Coronary artery (tissue), 2 donors: ENCODE measurements at regions not wholly inside any gene's neighbourhood (a gene's known extent, or its start where the extent isn't known, plus 50 kb on each side); places are given as distances from the start of the nearest gene placed in this dataset.
"Not testable (repeated sequence)": the region's sequence is repeated elsewhere in the genome, so short reads cannot be mapped to it uniquely, and the experiment has no call there.

ENCODE experiments used
- DNase-seq: peaks from one replicate; pipeline ENCODE4 v3.0.0-alpha.2; 2017; ENCODE audit warnings: low spot score
- H3K27ac ChIP-seq, 2 donors: fragments of 200-600 bp; sonication (generic); one replicate each; pipeline ENCODE4 v1.5.1; 2016 to 2019
- H3K4me3 ChIP-seq: fragments of 200-600 bp; sonication (generic); 2 replicates; pipeline ENCODE4 v1.5.1; 2016; ENCODE audit warnings: mild to moderate bottlenecking, moderate library complexity
- TF ChIP-seq, protein P1 (sequence below): fragments of 200-600 bp; sonication (generic); IDR thresholded peaks from one replicate; pipeline ENCODE4 v1.5.1; 2019; ENCODE audit warnings: antibody characterized with exemption

DNA sequence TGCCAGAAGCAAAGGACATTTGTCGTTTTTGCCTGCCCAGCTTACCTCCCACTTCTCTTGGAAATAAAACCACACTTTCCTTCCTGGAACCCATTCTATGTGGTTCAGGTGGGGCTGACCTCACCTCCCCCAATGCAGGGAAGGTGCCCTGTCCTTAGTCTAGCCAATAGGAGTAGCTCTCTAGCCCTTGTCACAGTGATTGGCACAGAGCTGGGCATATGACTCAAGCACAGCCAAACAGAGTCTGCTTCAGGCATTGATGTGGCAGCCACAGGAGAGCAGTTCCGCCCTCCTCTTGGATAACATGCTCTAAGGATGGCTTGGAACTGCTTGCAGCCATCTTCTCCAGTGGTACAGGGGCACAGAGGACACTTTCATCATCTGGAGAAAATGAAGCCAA lies 134.0 kb downstream of the LRIG2 start:
- TF ChIP-seq, protein P1, sequence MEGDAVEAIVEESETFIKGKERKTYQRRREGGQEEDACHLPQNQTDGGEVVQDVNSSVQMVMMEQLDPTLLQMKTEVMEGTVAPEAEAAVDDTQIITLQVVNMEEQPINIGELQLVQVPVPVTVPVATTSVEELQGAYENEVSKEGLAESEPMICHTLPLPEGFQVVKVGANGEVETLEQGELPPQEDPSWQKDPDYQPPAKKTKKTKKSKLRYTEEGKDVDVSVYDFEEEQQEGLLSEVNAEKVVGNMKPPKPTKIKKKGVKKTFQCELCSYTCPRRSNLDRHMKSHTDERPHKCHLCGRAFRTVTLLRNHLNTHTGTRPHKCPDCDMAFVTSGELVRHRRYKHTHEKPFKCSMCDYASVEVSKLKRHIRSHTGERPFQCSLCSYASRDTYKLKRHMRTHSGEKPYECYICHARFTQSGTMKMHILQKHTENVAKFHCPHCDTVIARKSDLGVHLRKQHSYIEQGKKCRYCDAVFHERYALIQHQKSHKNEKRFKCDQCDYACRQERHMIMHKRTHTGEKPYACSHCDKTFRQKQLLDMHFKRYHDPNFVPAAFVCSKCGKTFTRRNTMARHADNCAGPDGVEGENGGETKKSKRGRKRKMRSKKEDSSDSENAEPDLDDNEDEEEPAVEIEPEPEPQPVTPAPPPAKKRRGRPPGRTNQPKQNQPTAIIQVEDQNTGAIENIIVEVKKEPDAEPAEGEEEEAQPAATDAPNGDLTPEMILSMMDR = no peak
- DNase-seq = no peak
- Histone ChIP-seq H3K27ac (no peak overlapping the region), H3K4me3 (no peak overlapping the region)

DNA sequence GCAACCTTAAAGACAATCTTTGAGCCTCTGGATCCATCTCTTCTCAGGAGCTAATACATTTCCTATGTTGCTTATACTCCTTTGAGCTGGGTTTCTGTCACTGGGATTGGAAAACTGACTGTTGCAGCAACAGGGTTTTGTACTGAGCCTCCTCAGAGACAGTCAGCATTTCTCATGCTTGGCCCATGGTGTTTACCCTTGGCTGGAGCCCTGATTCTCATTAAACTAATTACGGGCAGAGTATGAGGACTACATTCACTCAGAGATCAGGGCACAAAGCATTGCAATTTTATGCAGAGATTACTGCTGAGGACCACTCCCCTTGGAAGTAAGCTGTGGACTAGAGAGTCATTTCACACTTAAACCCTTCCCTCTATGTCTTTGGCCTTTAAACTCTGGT lies 134.5 kb downstream of the LRIG2 start:
- TF ChIP-seq, protein P1 = no peak

DNA sequence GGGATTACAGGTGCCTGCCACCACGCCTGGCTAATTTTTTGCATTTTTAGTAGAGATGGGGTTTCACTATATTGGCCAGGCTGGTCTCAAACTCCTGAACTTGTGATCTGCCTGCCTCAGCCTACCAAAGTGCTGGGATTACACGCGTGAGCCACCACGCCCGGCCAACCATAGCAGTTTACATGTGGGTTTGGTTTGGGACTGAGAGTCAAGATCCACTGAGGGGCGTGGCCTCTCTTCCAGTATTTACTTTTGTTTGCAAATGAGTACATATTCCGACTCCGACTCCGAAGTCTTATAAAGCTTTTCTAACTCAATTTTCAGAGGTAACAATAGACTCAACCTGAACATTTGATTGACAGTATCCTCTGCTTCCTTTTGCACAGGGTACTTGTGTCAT lies 135.4 kb downstream of the LRIG2 start:
- H3K4me3 ChIP-seq, DNase-seq, H3K27ac ChIP-seq: not testable (repeated sequence)

More for the DNA sequence above, 134.5 kb downstream of the LRIG2 start:
- H3K27ac ChIP-seq = no peak overlapping the region
- no peak overlapping the region for H3K4me3 ChIP-seq
- no peak for DNase-seq

DNA sequence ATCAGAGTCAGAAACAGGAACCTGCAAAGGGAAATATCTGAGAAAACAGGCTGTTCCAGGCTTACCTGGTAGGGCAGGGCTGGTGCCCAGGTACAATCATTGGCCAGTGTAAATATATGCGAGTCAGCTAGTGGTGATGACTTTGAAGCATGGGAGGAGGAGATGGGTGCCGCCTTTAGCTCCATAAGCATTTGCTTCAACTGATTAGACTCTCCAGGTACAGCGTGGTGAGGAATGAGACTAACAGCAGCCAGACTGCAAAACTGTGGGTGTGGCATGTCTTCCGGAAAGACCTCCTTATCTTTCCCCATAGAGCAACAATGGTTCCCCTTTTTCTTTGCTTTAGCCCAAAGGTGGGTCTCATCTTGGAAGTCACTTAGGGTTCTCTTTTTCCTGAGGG lies 137.2 kb downstream of the LRIG2 start:
- no peak for DNase-seq
- Histone ChIP-seq H3K27ac (no peak overlapping the region), H3K4me3 (no peak overlapping the region)
- TF ChIP-seq, protein P1 = no peak

DNA sequence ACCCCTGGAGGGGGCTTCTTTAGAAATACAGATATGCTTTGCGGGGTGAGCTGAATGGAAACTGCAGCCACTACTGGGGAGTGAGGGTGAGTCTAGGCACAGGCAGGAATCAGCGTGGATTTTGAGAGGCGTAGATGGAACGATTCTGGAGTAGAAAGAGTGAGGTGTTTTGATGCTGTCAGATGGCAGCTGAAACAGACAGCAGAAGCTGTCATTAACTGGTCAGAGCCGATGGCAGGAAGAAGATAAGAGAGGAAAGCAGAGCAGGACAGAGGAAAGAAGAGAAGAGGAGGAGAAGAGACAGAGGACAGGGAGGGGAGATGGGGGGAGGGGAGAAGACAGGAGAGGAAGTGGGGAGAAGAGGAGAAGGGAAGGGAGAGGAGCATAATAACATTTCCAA lies 138.5 kb downstream of the LRIG2 start:
- Histone ChIP-seq H3K4me3 (no peak overlapping the region), H3K27ac (no peak overlapping the region)
- no peak for DNase-seq
- TF ChIP-seq, protein P1 = no peak

DNA sequence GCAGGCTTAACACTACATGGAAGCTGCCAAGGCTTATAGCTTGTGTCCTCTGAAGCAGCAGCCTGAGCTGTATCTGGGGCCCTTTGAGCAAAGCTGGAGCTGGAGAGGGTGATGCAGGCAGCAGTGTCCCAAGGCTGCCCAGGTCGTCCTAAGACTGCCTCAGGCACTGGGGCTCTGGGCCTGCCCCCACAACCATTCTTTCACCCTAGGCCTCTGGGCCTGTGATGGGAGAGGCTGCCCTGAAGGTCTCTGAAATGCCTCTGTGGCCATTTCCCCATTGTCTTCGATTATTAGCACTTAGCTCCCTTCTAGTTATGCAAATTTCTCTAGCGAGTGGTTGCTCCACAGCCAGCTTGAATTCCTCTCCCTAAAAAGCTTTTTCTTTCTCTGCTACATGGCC lies 142.0 kb downstream of the LRIG2 start:
- H3K4me3 ChIP-seq = no peak overlapping the region
- TF ChIP-seq, protein P1 = no peak
- no peak overlapping the region for H3K27ac ChIP-seq
- DNase-seq = no peak

DNA sequence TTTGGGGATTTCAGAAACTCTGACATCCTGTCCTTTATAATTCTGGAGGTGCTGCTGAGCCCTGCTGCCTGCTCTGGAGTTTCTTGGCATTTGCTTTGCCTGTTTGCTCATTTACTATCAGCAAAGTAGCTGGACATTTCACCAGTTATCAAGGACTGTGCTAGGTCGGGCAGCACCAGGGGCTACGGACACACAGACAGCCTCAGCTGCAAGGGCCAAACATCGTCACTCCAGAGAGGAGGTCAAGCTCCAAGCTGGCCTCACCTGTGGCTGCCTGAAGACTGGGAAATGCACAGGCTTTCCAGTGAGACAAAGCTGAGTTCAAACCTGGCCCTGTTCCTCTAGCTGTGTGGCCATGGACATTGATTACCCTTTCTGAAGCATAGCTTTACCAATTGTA lies 143.7 kb downstream of the LRIG2 start:
- TF ChIP-seq, protein P1 = no peak
- no peak for DNase-seq
- H3K4me3 ChIP-seq = no peak overlapping the region
- no peak overlapping the region for H3K27ac ChIP-seq
